GM18517 (cell line): ENCODE measurements at regions not wholly inside any gene's neighbourhood (a gene's known extent, or its start where the extent isn't known, plus 50 kb on each side); places are given as distances from the start of the nearest gene placed in this dataset.

Source experiments
- ATAC-seq: cut with Tn5 transposase; IDR thresholded peaks from one replicate; pipeline ENCODE4 v1.9.1; 2021; ENCODE audit warnings: mild to moderate bottlenecking, moderate library complexity; ENCODE audit not compliant: unreplicated experiment

DNA sequence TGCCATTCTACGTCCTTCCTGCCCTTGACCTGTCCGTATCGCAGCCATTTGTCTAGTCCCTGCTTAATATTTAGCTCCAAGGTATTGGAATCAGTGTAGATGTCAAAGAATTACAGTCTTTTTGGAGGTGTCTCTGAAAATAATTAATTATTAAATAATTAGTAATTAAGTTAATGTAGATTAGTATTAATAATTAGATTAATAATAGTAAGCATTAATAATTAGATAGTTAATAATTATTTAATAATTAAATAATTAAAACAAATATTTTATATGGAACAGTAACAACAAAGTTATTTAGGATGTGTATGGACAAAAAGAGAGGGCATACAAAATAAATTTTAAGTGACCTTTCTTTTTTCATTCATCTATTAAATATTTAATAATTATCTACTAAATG lies 639.6 kb downstream of the AACS start:
- no peak for ATAC-seq

DNA sequence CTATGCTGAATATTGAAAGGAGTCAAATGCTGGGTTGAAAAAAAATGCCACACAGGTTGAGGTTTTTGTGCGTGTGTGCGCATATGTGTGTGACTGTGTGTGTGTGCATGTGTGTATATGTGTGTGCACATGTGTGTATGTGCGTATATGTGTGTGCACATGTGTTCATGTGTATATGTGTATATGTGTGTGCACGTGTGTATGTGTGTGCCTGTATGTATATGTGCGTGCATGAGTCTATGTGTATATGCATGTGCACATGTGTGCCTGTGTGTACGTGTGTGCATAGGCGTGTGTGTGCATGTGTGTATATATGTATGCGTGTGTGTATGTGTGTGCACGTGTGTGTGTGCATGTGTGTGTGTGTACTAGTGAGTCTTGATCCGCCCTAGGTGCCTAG lies 655.7 kb downstream of the AACS start:
- ATAC-seq, result no peak

DNA sequence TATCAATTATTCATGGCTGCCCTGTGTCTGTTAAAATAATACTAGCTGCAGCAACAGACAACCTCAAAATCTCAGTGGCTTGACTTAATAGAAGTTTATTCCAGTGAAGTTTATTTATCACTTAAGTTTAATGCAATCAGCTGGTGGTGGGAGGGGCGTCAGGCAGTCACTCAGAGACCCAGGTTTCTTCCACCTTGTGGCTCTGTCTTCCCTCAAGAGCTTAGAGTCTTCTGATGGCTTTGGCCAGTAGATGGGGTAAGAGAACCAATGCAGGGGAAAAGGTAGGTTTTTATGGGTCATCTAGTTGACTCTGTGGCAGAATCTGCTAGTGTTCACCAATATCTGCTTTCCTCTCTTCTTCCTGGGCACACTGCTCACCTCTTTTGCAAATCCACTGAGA lies 668.9 kb downstream of the AACS start:
- no peak for ATAC-seq

DNA sequence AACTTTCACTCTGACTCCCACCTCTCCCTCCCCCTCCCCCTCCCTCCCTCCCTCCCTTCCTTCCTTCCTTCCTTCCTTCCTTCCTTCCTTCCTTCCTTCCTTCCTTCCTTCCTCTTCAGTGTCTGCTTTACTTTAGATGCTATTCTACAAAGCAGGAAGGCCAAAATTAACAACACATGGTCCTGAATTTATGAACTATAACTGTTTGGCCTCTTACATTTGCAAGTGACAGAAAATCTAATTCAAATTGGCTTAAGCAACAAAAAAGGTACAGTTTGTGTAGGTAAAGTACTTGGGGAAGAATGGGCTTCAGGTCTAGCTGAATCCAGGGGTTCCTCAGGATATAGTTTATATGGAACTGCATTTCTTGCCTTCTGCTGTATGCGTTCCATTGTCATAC lies 673.0 kb downstream of the AACS start:
- no peak for ATAC-seq

DNA sequence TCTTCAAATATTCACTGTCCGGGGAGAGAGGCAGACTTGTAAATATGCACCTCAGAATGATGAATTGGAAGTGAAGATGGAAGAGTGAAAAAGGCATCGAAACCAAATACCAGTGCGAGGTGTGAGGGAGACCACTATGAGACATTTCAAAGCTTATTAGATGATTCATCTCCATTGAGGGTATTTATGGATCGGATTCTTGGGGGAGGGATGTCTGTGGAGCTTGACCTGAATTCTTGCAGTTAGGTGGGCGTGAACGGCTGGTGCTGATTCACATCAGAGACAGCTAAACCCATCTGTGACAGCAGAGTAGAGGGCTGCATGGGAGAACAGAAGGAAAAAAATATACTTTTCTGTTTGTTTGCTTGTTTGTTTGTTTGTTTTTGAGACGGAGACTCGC lies 677.2 kb downstream of the AACS start:
- ATAC-seq, result no peak

DNA sequence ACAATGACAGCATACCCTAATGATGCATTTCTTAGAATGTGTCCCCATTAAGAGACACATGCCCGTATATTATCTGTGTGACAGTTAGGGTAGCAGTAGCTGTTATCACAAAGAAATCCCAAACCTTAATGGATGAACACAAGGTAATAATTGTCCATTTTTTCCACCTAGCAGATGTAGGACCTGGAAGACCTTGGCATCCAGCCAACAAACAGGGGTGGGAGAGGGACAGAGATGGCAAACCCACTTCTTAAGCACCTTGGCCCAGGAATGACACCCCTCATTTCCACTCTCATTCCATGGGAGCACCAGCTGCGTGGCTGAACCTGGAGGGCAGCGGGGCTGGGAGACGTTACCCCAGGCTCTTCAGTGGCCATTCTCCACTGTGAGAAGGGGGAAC lies 679.0 kb downstream of the AACS start:
- ATAC-seq, result no peak

DNA sequence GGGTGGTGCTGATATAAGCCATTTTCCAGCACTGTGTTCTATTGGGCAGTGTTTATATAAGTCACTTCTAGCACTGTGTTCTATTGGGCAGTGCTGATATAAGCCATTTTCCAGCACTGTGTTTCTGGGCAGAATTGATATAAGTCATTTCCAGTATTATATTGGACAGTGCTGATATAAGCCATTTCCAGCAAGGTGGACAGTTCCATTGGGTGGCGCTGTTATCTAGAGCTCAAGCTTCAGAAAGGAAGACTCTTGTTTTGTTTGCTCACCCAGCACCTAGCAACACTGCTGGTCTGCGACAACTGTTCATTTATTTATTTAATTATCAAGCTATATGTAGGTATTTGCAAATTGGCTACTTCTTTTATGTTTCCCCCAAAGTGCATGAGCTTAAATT lies 690.3 kb downstream of the AACS start:
- no peak for ATAC-seq

DNA sequence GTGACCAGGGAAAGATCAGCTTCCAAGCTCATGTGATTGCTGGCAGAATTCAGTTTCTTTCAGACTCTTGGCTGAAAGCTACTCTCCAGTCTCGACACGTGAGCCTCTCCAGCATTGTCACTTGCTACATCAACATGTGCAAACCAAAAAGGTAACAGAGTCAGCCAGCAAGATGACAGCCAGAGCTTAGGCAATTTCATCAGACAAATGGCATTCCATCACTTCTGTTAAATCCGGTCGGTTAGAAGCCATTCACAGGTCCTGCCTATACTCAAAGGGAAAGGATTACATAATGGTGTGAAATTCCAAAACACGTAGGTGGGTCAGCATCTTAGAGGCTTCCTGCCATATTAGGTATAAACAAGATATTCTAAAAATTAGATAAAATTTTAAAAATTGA lies 700.9 kb downstream of the AACS start:
- ATAC-seq, result no peak

DNA sequence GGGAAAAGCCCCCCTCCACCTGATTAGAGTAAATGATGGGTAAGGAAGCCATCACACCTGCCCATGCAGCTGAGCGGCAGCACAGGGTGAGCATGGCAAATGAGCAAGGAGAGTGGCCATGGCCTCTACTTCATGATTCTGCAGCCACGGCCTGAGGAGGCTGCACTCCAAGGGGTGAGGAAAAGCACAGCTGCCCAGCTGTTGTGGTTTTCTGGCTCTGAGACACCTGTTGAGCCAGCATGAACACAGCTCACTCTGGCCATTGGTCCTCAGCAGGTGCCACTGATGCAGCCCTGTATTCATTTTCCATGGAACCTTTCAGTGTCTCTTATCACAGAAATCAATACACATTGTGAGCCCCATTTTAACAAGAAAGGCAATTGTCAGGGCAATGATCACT lies 707.2 kb downstream of the AACS start:
- no peak for ATAC-seq

DNA sequence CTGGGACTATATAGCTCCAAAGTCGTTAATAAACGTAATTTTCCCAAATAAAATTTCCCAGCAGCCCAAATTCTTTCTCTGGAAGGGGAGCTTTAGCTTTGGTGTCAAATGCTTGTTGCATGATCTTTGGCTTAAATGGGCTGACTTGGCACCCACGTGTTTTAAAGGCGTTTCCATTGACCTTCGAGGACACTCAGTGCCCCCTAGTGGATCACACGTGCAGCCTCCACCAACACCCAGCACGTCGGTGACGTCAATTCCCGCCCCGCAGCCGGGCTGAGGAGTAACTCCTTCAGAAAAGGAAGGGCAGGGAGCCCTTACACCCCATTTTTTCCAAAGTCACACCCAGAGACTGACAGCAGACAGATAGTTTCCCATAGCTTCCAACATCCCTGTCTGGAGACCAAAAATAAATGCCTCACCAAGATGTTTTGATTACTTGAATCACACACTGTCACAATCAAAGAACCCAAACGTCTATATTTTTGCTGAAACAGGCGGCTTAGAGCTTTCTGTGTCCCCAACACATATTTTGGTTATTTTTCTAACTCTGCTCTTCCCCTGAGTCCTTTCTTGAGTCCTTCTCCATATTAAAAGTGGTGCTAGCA lies 707.9 kb downstream of the AACS start:
- ATAC-seq, result no peak

DNA sequence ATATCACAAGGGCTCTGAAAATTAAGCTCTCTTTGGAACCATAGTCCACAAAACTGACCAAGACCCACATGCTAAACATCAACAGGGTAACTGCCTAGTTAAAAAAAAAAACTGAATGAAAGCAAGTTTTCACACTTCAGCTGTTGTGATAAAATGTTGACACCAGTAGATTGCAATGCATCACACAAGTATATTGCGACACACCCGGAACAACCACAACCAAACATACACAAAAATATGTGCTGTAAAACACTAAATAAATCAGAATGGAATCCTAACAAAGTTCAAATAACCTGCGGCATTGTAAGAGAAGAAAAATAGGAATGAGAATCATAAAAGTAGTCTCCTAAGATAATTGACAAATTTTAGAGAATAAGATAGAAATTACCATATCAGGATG lies 710.3 kb downstream of the AACS start:
- no peak for ATAC-seq

DNA sequence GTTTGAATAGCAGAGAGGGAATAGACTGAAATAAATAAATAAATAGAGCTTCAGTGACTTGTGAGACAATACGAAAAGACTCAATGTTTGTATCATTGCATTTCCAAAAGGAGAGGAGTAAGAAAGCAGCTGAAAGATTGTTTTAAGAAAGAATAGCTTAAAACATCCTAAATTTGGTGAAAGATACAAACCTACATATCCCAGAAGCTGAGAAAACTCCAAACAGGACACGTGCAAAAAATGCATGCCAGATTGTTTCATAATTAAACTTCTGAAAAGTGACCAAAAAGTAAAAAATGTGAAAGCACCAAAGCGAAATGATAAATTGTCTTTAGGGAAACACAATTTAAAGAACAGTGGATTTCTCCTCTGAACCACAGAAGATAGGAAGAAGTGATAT lies 711.0 kb downstream of the AACS start:
- ATAC-seq, result no peak

DNA sequence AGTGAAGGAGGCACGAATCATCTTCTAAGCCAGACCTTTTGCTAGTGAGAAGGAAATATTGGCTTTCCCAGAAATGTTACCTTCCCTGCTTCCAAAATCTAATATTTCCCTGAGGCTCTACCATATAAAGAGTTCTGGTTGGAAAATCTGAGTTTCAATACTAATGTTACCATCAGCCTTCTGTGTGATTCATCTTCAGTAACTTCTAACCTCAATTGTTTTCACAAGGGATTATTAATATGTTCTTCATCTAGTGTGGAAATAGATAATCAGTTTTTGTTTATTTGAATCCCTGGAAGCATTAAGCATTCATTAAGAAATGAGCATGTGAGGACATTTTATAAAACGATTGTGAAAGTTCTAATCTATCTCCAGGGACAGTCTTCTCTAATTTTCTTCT lies 720.9 kb downstream of the AACS start:
- ATAC-seq, result no peak

DNA sequence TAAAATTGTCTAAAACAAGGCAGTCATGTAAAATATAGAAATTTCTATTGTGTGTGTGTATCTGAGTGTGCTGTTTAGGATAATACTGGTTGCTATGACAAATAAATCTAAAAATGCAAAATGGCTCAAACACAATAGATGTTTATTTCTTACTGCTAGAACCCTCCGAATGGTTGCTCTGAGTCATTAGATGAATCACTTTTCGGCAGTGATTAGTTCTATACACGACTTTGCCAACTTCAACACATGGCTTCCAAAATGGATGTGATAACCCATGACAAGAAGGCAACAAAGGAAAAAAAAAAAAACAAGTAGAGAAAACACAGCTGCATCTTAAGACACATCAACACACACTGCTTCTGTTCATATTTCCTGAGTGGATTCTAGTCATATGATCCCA lies 729.2 kb downstream of the AACS start:
- no peak for ATAC-seq

DNA sequence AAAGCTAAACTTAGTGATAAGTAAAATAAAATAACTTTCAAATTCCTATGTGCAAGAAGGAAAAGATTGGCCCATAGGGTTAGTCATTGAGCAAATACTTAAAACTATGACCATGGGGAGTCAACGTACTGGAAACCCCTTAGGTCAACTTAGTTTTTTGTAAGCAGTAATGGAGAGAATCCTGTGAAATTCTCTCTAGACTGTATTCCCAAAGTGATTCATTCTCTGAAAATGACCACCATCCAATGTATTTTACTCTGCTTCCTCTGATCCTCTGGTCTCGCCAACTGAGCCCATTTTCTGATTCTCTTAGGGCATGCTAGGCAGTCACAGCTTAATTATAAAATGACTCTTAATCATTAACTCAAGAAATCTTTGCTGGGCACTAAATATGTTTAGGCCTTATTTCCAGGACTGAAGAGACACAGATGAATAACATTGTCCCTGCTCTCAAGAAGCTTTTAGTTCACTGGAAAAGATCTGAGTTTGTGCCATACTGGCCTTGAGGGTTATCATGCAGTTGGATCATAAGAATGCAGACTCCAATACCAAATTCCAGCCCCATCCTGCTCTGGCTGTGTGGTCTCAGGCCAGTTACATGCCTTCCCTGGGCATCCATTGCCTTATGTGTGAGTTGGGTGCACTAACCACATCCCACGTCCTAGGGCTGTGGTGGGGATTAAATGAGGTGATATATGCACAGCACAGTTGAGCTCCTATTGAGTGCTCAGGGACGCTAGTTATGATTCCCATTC lies 732.4 kb downstream of the AACS start:
- ATAC-seq, result no peak

DNA sequence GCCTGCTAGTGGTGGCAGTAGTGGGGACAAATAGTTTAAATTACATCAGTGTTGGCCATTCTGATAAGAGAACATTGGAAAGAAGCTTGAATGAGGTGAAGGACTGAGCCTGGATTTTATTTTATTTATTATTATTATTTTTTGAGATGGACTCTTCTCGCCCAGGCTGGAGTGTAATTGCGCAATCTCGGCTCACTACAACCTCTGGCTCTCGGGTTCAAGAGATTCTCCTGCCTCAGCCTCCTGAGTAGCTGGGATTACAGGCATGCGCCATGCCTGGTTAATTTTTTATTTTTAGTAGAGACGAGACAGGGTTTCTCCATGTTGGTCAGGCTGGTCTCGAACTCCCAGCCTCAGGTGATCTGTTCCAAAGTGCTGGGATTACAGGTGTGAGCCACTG lies 739.4 kb downstream of the AACS start:
- no peak for ATAC-seq

DNA sequence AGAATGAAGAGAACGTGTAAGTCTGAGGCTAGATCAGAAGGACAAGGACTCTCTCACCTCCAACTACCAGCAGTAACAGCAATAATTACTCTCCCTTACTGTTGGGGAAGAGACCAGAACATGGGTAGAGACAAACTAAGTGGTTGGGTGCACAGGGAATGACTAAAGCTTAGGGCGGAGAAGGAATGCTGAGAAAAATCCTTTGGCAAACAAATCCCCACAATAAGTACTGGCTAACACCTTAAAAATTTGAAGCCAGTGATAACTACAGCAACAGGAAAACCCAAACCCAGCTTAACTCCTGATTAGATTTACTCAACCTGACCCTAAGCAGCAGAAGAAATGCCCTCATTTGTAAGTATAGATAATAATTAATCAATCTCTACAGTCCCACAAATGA lies 759.0 kb downstream of the AACS start:
- no peak for ATAC-seq

DNA sequence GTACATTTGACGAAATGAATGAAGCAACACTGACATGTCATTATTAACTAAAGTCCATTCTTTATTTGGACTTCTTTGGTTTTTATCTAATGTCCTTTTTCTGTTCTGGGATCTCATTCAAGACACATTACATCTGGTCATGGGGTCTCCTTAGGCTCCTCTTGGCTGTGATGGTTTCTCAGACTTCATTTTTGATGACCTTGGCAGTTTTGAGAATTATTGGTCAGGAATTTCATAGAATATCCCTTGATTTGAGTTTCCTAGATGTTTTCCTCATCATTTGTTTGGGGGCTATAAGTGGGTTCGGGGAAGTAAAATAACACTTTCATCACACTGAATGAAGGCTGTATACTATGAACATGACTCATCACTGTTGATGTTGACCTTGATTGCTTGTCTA lies 770.6 kb downstream of the AACS start:
- ATAC-seq, result no peak

DNA sequence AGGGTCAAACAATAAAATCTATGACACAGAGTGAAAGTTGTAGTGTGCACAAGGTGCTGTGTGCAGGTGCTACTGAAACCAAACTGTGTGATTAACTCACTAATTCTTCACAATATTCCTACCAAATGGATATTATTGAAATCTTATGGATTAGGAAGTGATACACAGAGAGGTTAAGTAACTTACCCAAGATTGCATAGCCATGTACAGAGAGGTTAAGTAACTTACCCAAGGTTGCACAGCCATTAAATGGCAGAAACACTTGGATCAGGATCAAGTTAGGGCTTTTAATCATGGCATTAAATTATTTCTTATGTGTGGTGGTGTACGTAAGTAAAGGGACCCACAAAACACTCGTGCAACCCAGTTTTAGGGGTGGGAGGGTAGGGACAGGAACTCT lies 771.4 kb downstream of the AACS start:
- no peak for ATAC-seq

DNA sequence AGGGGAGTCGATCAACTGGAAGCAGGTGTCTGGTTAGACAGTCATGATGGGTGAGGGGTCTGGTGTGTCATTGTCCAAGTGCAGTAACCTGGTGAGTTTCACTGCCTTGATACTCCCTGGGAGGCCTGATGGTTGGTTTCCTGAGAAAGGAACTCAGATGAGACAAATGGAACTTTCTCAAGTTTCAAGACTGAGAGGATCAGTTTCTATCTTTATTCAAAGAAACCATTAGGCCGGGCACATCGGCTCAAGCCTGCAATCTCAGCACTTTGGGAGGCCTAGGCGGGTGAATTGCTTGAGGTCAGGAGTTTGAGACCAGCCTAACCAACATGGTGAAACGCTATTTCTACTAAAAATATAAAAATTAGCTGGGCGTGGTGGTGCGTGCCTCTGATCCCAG lies 776.1 kb downstream of the AACS start:
- ATAC-seq, result no peak

DNA sequence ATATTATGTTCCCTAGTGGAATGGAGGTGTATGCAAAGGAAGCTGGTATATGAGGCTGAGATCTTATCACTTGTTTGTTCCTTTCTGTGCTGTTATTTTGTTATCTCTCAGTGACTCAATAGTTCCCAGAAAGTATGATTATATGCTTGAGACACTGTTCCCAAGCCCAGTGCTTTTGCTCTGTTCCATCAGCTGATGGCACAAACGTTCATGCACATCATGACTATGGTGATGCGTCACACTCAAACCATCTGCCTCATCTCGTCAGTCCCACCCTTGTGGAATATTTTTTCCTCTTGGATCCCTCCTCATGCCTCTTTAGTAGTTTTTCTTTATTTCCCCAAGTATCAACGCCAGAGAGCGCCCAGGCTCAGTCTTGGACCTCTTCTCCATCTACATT lies 786.9 kb downstream of the AACS start:
- no peak for ATAC-seq

DNA sequence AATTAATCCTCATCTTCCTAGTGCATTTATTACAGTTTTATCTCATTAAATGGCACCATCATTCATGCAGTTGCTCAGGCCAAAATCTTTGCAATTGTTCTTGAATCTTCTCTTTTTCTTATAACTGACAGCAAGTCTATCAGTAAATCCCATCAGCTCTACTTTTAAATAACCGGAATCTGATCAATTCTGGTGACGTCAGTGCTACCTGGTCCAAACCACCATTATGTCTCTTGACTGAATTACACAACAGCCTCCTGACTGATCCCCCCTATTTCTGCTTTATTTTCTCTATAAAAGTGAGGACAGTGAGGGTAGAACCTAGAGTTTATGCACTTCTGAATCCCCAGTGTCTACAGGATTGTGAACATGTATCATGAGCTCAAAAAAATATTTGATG lies 787.4 kb downstream of the AACS start:
- no peak for ATAC-seq

DNA sequence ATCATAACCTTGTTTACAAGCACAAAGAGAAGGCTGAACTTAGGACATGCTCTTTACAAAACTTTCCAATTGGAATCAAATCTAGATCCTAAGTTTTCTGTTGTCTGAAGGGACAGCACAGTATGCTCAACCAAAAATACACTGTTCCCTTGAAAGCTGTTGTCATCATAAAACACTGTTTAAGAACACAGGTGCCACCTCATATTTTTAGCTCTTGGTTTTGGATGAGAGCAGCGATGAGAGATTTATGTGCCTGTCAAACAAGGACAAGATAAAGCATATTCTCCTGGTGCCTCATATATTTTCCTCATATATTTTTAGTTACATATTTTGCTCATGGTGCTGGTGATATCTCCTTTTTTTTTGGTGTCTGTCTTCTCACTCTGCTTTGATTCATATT lies 788.4 kb downstream of the AACS start:
- no peak for ATAC-seq
